Adrenal gland (tissue), 5 donors: ENCODE measurements at regions not wholly inside any gene's neighbourhood (a gene's known extent, or its start where the extent isn't known, plus 50 kb on each side); places are given as distances from the start of the nearest gene placed in this dataset.

Experiments
- CTCF ChIP-seq, 6 experiments: fragments of 450-650 bp in 4 of 6; fragments of 200-600 bp in 2 of 6; sonication (generic) in 1 of 6; IDR thresholded peaks; 1 replicate in 5 of 6; 2 replicates in 1 of 6; pipeline versions ENCODE4 v1.5.1 to v1.8.0; 2016 to 2021; ENCODE audit warnings: antibody characterized with exemption in 6 of 6, mild to moderate bottlenecking in 2 of 6, moderate library complexity in 1 of 6
- POLR2A ChIP-seq, 2 donors: fragments of 450-650 bp; IDR thresholded peaks; one replicate each; pipeline ENCODE4 v1.6.1; 2017; ENCODE audit warnings: antibody characterized with exemption in 2 of 2, mild to moderate bottlenecking in 2 of 2, moderate library complexity in 1 of 2
- donor health status: DM: no; HTN: no; CAD: no.

GRCh38 chr10:30154561-30154960, 95.2 kb upstream of the JCAD start:
- TF ChIP-seq CTCF (IDR thresholded peaks at IDR 0.05): no peak
- no peak for TF ChIP-seq POLR2A (IDR thresholded peaks at IDR 0.05)
